ENCODE measurements at regions not wholly inside any gene's neighbourhood (a gene's known extent, or its start where the extent isn't known, plus 50 kb on each side); places are given as distances from the start of the nearest gene placed in this dataset.
"Not testable (repeated sequence)": the region's sequence is repeated elsewhere in the genome, so short reads cannot be mapped to it uniquely, and the experiment has no call there.

DNA sequence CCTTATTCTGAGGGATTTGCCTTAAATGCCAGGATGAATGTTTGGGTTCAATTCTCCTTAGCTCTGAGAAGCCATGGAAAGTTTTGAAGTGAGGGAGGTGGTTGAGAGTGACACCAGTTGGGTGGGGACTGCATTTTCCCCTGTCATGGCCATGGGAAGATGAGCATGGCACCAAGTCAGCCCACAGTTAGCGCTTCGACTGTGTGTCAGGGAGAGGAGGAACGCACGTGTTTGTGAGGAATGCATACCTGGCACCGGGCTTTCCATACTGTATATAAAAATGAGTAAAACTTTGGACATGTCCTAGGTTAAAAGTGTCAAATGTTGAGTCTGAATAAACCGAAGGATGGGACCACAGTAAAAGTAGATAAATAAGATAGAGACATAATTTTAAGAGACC, 187.5 kb upstream of the KL start:
- DNase-seq (ENCODE audit: low spot score), result no peak
- no peak overlapping the region for H3K27ac Mint-ChIP-seq
- no peaks in the 10 kb centered on the region for H3K4me1 Mint-ChIP-seq (ENCODE audit: low read depth)
- no peak overlapping the region for H3K4me3 Mint-ChIP-seq
- no peaks in the 10 kb centered on the region for H3K36me3 Mint-ChIP-seq (ENCODE audit: low read depth)
- H3K9me3 Mint-ChIP-seq, result peaks cover 8% of the 10 kb centered on the region
- H3K27me3 Mint-ChIP-seq (ENCODE audit: low read depth), result no peaks in the 10 kb centered on the region

DNA sequence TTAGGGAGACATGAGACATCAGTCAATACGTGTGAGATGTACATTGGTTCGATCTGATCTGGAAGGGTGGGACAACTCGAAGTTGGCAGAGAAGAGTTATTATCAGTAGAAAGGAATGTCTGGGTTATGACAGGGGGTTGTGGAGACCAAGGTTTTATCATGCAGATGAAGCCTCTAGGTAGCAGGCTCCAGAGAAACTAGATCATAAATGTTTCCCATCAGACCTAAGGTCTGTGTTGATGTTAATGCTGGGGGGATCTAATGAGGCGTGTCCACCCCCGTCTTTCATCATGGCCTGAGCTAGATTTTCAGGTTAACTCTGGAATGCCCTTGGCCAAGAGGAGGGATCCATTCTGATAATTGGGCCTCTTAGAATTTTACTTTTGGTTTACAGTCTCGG, 187.0 kb upstream of the KL start:
- Mint-ChIP-seq H3K4me3 (no peak overlapping the region), H3K27me3 (ENCODE audit: low read depth) (no peaks in the 10 kb centered on the region), H3K9me3 (peaks cover 12% of the 10 kb centered on the region), H3K4me1 (ENCODE audit: low read depth) (no peaks in the 10 kb centered on the region), H3K27ac (no peak overlapping the region), H3K36me3 (ENCODE audit: low read depth) (no peaks in the 10 kb centered on the region)
- no peak for DNase-seq (ENCODE audit: low spot score)

- peaks cover 12% of the 10 kb centered on the region for H3K9me3 Mint-ChIP-seq
- no peaks in the 10 kb centered on the region for H3K27me3 Mint-ChIP-seq (ENCODE audit: low read depth)
- no peak for DNase-seq (ENCODE audit: low spot score)
- no peak overlapping the region for H3K4me3 Mint-ChIP-seq
- H3K4me1 Mint-ChIP-seq (ENCODE audit: low read depth), result no peaks in the 10 kb centered on the region
- no peaks in the 10 kb centered on the region for H3K36me3 Mint-ChIP-seq (ENCODE audit: low read depth)
- H3K27ac Mint-ChIP-seq, result no peak overlapping the region
Observed at GRCh38 chr13:32829676-32830335, 186.4 kb upstream of the KL start.

DNA sequence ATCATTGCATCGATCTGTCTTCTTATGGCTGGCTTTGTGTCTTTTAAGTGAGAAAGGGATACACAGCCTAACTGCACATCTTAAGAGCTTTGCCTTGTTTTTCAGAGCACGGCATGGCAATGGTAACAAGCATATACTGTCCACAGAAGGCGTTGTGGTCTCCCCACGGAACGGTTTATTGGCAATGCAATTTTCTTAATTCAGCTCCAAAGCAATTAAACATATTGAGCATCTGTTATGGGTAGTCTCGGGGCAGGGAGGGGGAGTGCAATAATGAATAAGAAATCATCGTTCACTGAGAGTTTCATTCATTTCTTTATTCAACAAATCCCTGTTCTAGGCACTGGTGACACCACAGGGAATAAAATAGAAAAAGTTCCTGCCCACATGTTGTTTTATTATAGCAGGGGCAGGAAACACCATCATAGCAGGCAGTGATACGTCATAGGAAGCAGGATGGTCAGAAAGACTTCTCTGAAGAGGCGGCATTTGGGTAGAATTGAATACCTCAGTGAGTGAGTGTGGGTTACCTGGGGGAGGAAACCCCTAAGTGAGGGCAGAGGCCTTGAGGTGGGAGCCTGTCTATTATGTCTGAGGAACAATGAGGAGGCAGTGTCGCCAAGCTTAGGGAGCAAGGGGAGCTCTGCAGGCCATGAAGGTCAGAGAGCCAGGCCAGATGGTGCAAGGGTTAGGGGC, 185.7 kb upstream of the KL start:
- Mint-ChIP-seq H3K27ac (no peak overlapping the region), H3K36me3 (ENCODE audit: low read depth) (no peaks in the 10 kb centered on the region), H3K27me3 (ENCODE audit: low read depth) (no peaks in the 10 kb centered on the region), H3K4me3 (no peak overlapping the region), H3K9me3 (peaks cover 12% of the 10 kb centered on the region), H3K4me1 (ENCODE audit: low read depth) (no peaks in the 10 kb centered on the region)
- no peak for DNase-seq (ENCODE audit: low spot score)

- Mint-ChIP-seq H3K9me3 (peaks cover 16% of the 10 kb centered on the region), H3K4me1 (ENCODE audit: low read depth) (peaks cover 23% of the 10 kb centered on the region), H3K27me3 (ENCODE audit: low read depth) (no peaks in the 10 kb centered on the region), H3K36me3 (ENCODE audit: low read depth) (peaks cover 6% of the 10 kb centered on the region), H3K4me3 (no peak overlapping the region), H3K27ac (no peak overlapping the region)
- DNase-seq (ENCODE audit: low spot score), result no peak
Observed at GRCh38 chr13:32837307-32837972, 178.8 kb upstream of the KL start.

GRCh38 chr13:32837973-32838927, 178.0 kb upstream of the KL start:
- H3K27ac Mint-ChIP-seq, result peak overlapping the region; percentile 72
- H3K4me1 Mint-ChIP-seq (ENCODE audit: low read depth), result peaks cover 23% of the 10 kb centered on the region
- H3K27me3 Mint-ChIP-seq (ENCODE audit: low read depth), result no peaks in the 10 kb centered on the region
- peaks cover 6% of the 10 kb centered on the region for H3K36me3 Mint-ChIP-seq (ENCODE audit: low read depth)
- H3K9me3 Mint-ChIP-seq, result peaks cover 11% of the 10 kb centered on the region
- no peak for DNase-seq (ENCODE audit: low spot score)
- H3K4me3 Mint-ChIP-seq, result peak overlapping the region; percentile 17

DNA sequence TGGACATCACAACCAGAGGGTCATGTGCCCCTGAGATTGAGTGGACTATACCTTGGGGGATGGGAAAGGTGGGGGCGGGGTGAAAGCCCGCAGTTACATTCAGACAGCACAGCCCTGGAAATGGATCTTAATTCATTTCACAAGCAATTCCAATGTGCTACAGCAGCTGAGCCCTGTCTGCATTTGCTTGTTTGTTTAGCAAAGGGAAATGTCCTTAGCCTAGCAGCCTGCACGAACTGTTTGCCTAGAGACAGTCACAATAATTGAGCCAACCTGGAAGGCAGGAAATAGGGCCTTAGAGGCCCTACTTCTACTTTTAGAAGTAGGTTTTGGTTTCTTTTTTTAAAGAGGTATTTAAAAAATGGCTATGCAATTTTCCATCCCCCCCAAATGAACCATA, 177.3 kb upstream of the KL start:
- Mint-ChIP-seq H3K27ac (peak overlapping the region; percentile 72), H3K9me3 (peaks cover 5% of the 10 kb centered on the region), H3K4me1 (ENCODE audit: low read depth) (peaks cover 23% of the 10 kb centered on the region), H3K4me3 (peak overlapping the region; percentile 17), H3K27me3 (ENCODE audit: low read depth) (no peaks in the 10 kb centered on the region), H3K36me3 (ENCODE audit: low read depth) (peaks cover 6% of the 10 kb centered on the region)
- DNase-seq (ENCODE audit: low spot score), result no peak

DNA sequence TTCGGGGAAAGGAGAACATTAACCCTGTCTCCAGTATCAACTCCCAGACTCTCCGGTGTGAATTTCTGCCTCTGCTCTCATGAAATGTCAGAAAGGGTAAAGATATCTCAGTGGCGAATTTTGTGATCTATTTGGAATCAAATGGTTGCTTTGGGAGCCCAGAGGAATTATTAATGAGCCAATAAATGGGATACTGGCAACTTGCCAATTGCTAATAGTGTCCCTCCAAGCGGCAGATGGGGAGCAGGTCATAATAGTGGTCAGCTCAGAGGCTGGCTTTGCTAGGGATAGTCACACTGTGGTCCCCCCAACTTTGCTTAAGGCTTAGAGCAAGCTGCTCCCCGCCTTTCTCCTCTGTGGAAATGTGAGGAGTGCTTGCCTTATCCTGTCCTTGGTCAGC, 176.1 kb upstream of the KL start:
- H3K27ac Mint-ChIP-seq, result no peak overlapping the region

GRCh38 chr13:32840989-32841713, 175.1 kb upstream of the KL start:
- peaks cover 6% of the 10 kb centered on the region for H3K36me3 Mint-ChIP-seq (ENCODE audit: low read depth)
- no peaks in the 10 kb centered on the region for H3K27me3 Mint-ChIP-seq (ENCODE audit: low read depth)
- H3K9me3 Mint-ChIP-seq, result peaks cover 4% of the 10 kb centered on the region
- no peak overlapping the region for H3K4me3 Mint-ChIP-seq
- H3K27ac Mint-ChIP-seq, result no peak overlapping the region
- H3K4me1 Mint-ChIP-seq (ENCODE audit: low read depth), result peaks cover 23% of the 10 kb centered on the region
- DNase-seq (ENCODE audit: low spot score), result no peak

More for the DNA sequence above, 176.1 kb upstream of the KL start:
- H3K4me1 Mint-ChIP-seq (ENCODE audit: low read depth), result peaks cover 23% of the 10 kb centered on the region
- no peaks in the 10 kb centered on the region for H3K27me3 Mint-ChIP-seq (ENCODE audit: low read depth)
- no peak for DNase-seq (ENCODE audit: low spot score)
- H3K36me3 Mint-ChIP-seq (ENCODE audit: low read depth), result peaks cover 6% of the 10 kb centered on the region
- no peak overlapping the region for H3K4me3 Mint-ChIP-seq
- peaks cover 4% of the 10 kb centered on the region for H3K9me3 Mint-ChIP-seq

DNA sequence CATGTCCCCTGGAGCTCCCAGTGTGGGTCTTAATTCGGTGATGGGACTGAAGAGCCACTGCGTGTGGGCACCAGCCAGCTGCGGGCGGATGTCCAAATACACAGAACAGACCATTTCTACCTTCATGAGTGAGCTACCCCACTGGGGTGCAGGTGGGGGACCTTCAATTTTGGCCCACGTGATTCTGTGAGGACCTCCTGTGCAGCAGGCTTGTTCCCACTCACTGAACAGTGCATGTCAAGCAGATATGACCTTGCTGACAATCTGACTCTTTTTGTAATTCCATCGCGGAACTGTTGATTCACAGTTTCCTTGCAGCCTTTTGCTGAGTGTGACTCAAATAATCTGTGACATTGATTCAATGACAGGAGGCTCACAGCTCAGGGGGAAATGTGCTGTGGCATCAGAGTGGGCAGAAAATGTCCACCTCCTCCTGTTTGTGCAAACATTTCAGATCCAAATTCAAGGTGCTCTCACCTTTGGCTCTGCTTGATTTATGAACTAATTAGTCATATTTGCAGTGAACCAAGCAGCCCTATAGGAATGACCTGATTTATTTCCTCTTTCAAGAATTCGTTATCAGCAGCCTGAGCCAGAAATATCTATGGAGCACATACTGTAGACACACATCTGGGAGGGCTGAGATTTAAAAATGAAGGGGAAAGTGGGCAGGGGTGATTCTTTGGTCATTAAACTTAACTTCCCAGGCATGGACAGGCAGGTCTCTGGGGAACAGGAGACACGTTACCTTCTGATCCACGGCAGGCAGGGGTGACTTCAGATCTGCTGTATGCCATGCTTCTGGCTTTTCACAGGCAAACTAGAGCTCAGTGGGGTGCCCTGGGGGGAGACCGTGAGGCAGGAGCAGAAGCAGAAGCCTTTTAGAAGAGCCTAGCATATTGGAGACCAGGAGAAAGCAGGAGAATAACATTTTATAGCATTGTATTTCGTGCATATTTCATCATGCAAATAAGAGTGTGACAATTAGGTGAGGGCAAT, 170.0 kb upstream of the KL start:
- DNase-seq (ENCODE audit: low spot score), result peak; percentile 13
- Mint-ChIP-seq H3K36me3 (ENCODE audit: low read depth) (no peaks in the 10 kb centered on the region), H3K4me1 (ENCODE audit: low read depth) (no peaks in the 10 kb centered on the region), H3K9me3 (no peaks in the 10 kb centered on the region), H3K27ac (no peak overlapping the region), H3K27me3 (ENCODE audit: low read depth) (peaks cover 9% of the 10 kb centered on the region), H3K4me3 (no peak overlapping the region)

GRCh38 chr13:32847976-32848375, 168.2 kb upstream of the KL start:
- not testable (repeated sequence) for H3K36me3 Mint-ChIP-seq (ENCODE audit: low read depth); H3K4me3 Mint-ChIP-seq; H3K9me3 Mint-ChIP-seq; H3K4me1 Mint-ChIP-seq (ENCODE audit: low read depth); H3K27ac Mint-ChIP-seq; DNase-seq (ENCODE audit: low spot score)
- H3K27me3 Mint-ChIP-seq (ENCODE audit: low read depth), result peaks cover 18% of the 10 kb centered on the region

DNA sequence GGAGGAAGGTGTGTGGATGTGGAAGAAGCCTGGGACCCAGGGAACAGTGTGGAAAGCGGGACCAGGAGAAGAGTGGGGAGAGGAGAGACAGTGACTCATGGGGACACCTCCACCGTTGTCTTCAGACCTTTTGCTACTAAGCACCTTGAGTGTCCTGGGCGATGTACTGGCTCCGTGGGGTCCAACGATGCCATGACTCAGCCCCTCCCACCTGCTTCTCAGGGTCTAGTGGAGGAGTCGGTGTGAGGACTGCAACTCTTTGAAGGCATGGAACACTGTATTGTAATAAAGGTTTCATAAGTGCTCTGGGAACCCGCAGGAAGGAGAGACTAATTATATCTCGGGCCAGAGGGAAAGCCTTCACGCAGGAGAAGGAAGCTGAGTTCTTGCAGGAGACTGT, 166.9 kb upstream of the KL start:
- Mint-ChIP-seq H3K27me3 (ENCODE audit: low read depth) (peaks cover 21% of the 10 kb centered on the region), H3K4me3 (no peak overlapping the region), H3K36me3 (ENCODE audit: low read depth) (no peaks in the 10 kb centered on the region), H3K27ac (no peak overlapping the region), H3K4me1 (ENCODE audit: low read depth) (no peaks in the 10 kb centered on the region), H3K9me3 (no peaks in the 10 kb centered on the region)
- DNase-seq (ENCODE audit: low spot score), result no peak
